Loucy (cell line): ENCODE measurements at regions not wholly inside any gene's neighbourhood (a gene's known extent, or its start where the extent isn't known, plus 50 kb on each side); places are given as distances from the start of the nearest gene placed in this dataset.

Experiments
- EZH2phosphoT487 ChIP-seq: fragments of 200-600 bp; IDR thresholded peaks from 2 replicates; pipeline ENCODE4 v1.6.1; 2018; ENCODE audit warnings: antibody characterized with exemption, mild to moderate bottlenecking, moderate library complexity, borderline replicate concordance
- TF ChIP-seq, protein P1 (sequence below): fragments of 200-600 bp; sonication (generic); conservative IDR thresholded peaks from 2 replicates; pipeline ENCODE4 v1.5.1; 2014; ENCODE audit warnings: mild to moderate bottlenecking, antibody characterized with exemption, low read length

DNA sequence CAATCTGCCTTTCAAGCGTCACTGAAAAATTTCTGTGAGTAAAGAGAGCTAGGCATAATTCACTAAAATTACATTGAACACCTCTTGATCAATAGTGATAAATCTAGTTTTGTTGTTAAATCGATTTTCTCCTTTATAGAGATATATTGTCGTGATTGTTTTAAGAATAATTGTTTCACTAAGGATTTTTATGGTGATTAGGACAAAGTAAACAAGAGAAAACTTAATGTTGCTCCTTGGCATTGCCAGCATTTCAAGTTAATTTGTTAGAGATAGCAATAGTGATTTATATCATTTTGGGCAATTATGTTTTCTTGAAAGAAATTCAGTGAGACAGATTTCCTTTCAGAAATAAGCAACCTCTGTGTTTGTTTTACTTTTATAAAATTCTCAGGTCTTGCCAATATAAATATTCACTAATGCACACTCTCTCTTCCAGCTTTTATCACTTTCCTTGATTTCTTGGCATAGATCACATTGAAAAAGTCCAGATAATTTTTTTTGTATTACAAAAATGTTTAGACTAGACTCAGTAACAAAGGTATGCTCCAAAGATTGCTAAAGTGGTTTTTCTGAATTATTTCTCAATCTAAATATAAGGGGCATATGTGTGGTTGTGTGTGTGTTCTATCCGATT lies 538.7 kb downstream of the TFEC start:
- TF ChIP-seq EZH2phosphoT487: no peak
- TF ChIP-seq, protein P1, sequence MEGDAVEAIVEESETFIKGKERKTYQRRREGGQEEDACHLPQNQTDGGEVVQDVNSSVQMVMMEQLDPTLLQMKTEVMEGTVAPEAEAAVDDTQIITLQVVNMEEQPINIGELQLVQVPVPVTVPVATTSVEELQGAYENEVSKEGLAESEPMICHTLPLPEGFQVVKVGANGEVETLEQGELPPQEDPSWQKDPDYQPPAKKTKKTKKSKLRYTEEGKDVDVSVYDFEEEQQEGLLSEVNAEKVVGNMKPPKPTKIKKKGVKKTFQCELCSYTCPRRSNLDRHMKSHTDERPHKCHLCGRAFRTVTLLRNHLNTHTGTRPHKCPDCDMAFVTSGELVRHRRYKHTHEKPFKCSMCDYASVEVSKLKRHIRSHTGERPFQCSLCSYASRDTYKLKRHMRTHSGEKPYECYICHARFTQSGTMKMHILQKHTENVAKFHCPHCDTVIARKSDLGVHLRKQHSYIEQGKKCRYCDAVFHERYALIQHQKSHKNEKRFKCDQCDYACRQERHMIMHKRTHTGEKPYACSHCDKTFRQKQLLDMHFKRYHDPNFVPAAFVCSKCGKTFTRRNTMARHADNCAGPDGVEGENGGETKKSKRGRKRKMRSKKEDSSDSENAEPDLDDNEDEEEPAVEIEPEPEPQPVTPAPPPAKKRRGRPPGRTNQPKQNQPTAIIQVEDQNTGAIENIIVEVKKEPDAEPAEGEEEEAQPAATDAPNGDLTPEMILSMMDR: no peak
